SK-N-SH (cell line): ENCODE measurements at regions not wholly inside any gene's neighbourhood (a gene's known extent, or its start where the extent isn't known, plus 50 kb on each side); places are given as distances from the start of the nearest gene placed in this dataset.

Experiments used
- CTCF ChIP-seq: fragments of 200-600 bp; sonication (generic); IDR thresholded peaks from 2 replicates; pipeline ENCODE4 v1.6.1; 2017; ENCODE audit warnings: antibody characterized with exemption, mild to moderate bottlenecking, moderate library complexity
- EP300 ChIP-seq, 2 experiments: IDR thresholded peaks; 2 replicates each; pipeline versions ENCODE4 v1.4.0 to v1.6.1; 2012; ENCODE audit warnings: borderline replicate concordance in 1 of 2, low read depth in 1 of 2, low read length in 1 of 2
- GABPA ChIP-seq: IDR thresholded peaks from 2 replicates; pipeline ENCODE4 v1.4.0; 2012; ENCODE audit warnings: low read depth, mild to moderate bottlenecking
- JUND ChIP-seq: IDR thresholded peaks from 2 replicates; pipeline ENCODE4 v1.4.0; 2012
- MAX ChIP-seq: IDR thresholded peaks from 2 replicates; pipeline ENCODE4 v1.4.0; 2012; ENCODE audit warnings: low read depth
- NRF1 ChIP-seq: IDR thresholded peaks from 2 replicates; pipeline ENCODE4 v1.6.1; 2012; ENCODE audit warnings: low read depth, mild to moderate bottlenecking, low read length
- SMC3 ChIP-seq: IDR thresholded peaks from 2 replicates; pipeline ENCODE4 v1.6.1; 2012; ENCODE audit warnings: low read depth, low read length, improper control_type of control experiment
- TAF1 ChIP-seq: IDR thresholded peaks from 2 replicates; pipeline ENCODE4 v1.6.1; 2012; ENCODE audit warnings: low read depth, mild to moderate bottlenecking, low read length, moderate library complexity, borderline replicate concordance
- ZBTB33 ChIP-seq: IDR thresholded peaks from 2 replicates; pipeline ENCODE4 v1.4.0; 2012; ENCODE audit warnings: low read depth, borderline replicate concordance

DNA sequence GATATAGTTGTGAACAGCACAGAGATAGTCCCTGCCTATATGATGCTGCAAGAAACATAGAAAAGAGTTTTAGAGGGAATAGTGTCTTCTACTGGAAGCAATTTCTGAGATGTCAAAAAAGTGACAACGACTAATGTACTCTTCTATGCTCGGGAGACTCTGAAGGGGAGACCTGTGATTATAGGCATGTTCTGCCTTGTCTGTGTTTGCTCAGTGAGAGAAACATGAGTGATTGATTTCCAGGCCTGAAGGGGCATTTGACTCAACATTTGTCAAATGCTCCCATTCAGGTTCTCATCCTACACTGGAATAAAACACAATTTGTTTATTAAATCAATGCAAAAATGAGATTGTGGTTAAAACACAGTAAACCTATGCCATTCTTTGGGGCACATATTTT, 131.8 kb downstream of the CTH start:
- TF ChIP-seq NRF1 (no peak), CTCF (no peak), JUND (no peak), EP300 (IDR thresholded peaks at IDR 0.05; ENCODE audit: borderline replicate concordance in 1 of 2, low read depth in 1 of 2, low read length in 1 of 2) (no peak), ZBTB33 (no peak), GABPA (no peak), MAX (no peak), SMC3 (no peak), TAF1 (no peak)
